HCT116 (cell line): ENCODE measurements at regions not wholly inside any gene's neighbourhood (a gene's known extent, or its start where the extent isn't known, plus 50 kb on each side); places are given as distances from the start of the nearest gene placed in this dataset.

Experiments used
- ATAC-seq: fragments of 200-7000 bp; cut with Tn5 transposase; 2 replicates; pipeline ENCODE4 v1.9.1; 2020; ENCODE audit warnings: mild to moderate bottlenecking, moderate library complexity
- BruUV-seq: library from RNA; stranded (reverse); fragments of 400-500 nt; replicated peaks from 2 replicates; lab custom pipeline; 2021; lab: Mats Ljungman, UMichigan
- CTCF ChIA-PET: fragments of 300-600 bp; sonication (Branson Sonifier 250); formaldehyde crosslinking; loops from one replicate; lab custom pipeline; 2021; ENCODE audit warnings: antibody characterized with exemption; lab: Charles Lee
- POLR2A ChIA-PET: fragments of 300-600, 350-600 bp; sonication (Branson Sonifier 250); formaldehyde crosslinking; loops from one replicate; lab custom pipeline; 2021; ENCODE audit warnings: antibody characterized with exemption; lab: Charles Lee
- RAD21 ChIA-PET, 2 experiments: fragments of 300-600 bp; sonication (Branson Sonifier 250); formaldehyde crosslinking; loops; one replicate each; lab custom pipeline; 2023; ENCODE audit warnings: low total read pairs in 2 of 2; ENCODE audit not compliant: uncharacterized antibody in 2 of 2, unreplicated experiment in 2 of 2, low non-redundant PET in 1 of 2; lab: Charles Lee
- DNase-seq: peaks from one replicate; pipeline ENCODE4 v3.0.0-alpha.2; 2010; ENCODE audit warnings: low read depth, low spot score
- H2AFZ ChIP-seq: fragments of 200-600 bp; shearing (Covaris generic), sonication (generic); 2 replicates; pipeline ENCODE4 v1.6.1; 2017; ENCODE audit warnings: low read depth, mixed run types, mixed read lengths, antibody characterized with exemption, low read length; ENCODE audit not compliant: poor library complexity, severe bottlenecking
- H3K27ac ChIP-seq: 2 replicates; pipeline ENCODE4 v1.5.1; 2012; ENCODE audit warnings: low read depth, low read length
- H3K27me3 ChIP-seq: fragments of 200-600 bp; sonication (generic); 2 replicates; pipeline ENCODE4 v1.6.1; 2016; ENCODE audit warnings: mixed run types, low read length, mixed read lengths; ENCODE audit not compliant: insufficient read depth
- H3K36me3 ChIP-seq, 2 experiments: fragments of 200-500 bp in 1 of 2; fragments of 200-600 bp in 1 of 2; sonication (Bioruptor generic) in 1 of 2; sonication (generic) in 1 of 2; 2 replicates each; pipeline versions ENCODE4 v1.5.1 to v1.6.1; 2014 to 2016; ENCODE audit warnings: low read length in 2 of 2, inconsistent platforms in 1 of 2, mixed read lengths in 1 of 2, mixed run types in 1 of 2; ENCODE audit not compliant: insufficient read depth in 2 of 2, control insufficient read depth in 1 of 2
- H3K4me1 ChIP-seq, 2 experiments: fragments of 200-600 bp in 1 of 2; sonication (generic) in 1 of 2; 2 replicates each; pipeline versions ENCODE4 v1.5.1 to v1.6.1; 2012 to 2017; ENCODE audit warnings: low read length in 2 of 2, inconsistent platforms in 1 of 2, mild to moderate bottlenecking in 1 of 2, mixed read lengths in 1 of 2, mixed run types in 1 of 2, moderate library complexity in 1 of 2; ENCODE audit not compliant: insufficient read depth in 2 of 2, control insufficient read depth in 1 of 2
- H3K4me2 ChIP-seq: fragments of 200-600 bp; sonication (generic); 2 replicates; pipeline ENCODE4 v1.6.1; 2017; ENCODE audit warnings: mixed run types, low read length, mixed read lengths
- H3K4me3 ChIP-seq, 2 experiments: fragments of 200-600 bp in 1 of 2; sonication (generic) in 1 of 2; replicated peaks in 1 of 2; 2 replicates each; pipeline ENCODE4 v1.5.1; 2011 to 2016; ENCODE audit warnings: low read length in 2 of 2, control low read depth in 1 of 2, low read depth in 1 of 2, mild to moderate bottlenecking in 1 of 2, mixed read lengths in 1 of 2, mixed run types in 1 of 2
- H3K79me2 ChIP-seq: fragments of 200-600 bp; sonication (generic); 2 replicates; pipeline ENCODE4 v1.6.1; 2017; ENCODE audit warnings: mild to moderate bottlenecking, mixed run types, low read length, moderate library complexity, mixed read lengths; ENCODE audit not compliant: insufficient read depth
- H3K9ac ChIP-seq: fragments of 200-600 bp; sonication (generic); 2 replicates; pipeline ENCODE4 v1.6.1; 2016; ENCODE audit warnings: low read length, mixed read lengths
- H3K9me2 ChIP-seq: fragments of 200-600 bp; sonication (generic), shearing (Covaris generic); 2 replicates; pipeline ENCODE4 v1.6.1; 2017; ENCODE audit warnings: mixed run types, mild to moderate bottlenecking, moderate library complexity; ENCODE audit not compliant: insufficient read depth
- H3K9me3 ChIP-seq, 2 experiments: fragments of 200-500 bp in 1 of 2; fragments of 200-600 bp in 1 of 2; sonication (Bioruptor generic) in 1 of 2; sonication (generic) in 1 of 2; 2 replicates each; pipeline ENCODE4 v1.6.1; 2014 to 2017; ENCODE audit warnings: low read length in 2 of 2, mixed read lengths in 2 of 2, inconsistent platforms in 1 of 2, low read depth in 1 of 2, mild to moderate bottlenecking in 1 of 2, mixed run types in 1 of 2, moderate library complexity in 1 of 2; ENCODE audit not compliant: control insufficient read depth in 1 of 2, insufficient read depth in 1 of 2
- H4K20me1 ChIP-seq: fragments of 200-600 bp; sonication (generic), shearing (Covaris generic); 2 replicates; pipeline ENCODE4 v1.6.1; 2017; ENCODE audit warnings: mixed run types, mild to moderate bottlenecking, moderate library complexity; ENCODE audit not compliant: insufficient read depth
- CEBPB ChIP-seq: IDR thresholded peaks from 2 replicates; pipeline ENCODE4 v1.6.1; 2012; ENCODE audit warnings: low read depth
- CTCF ChIP-seq, 3 experiments: fragments of 200-600 bp in 1 of 3; sonication (generic) in 1 of 3; IDR thresholded peaks in 2 of 3; conservative IDR thresholded peaks in 1 of 3; 2 replicates each; pipeline ENCODE4 v1.5.1; 2012 to 2017; ENCODE audit warnings: low read depth in 2 of 3, low read length in 2 of 3, antibody characterized with exemption in 1 of 3, borderline replicate concordance in 1 of 3, control low read depth in 1 of 3, mild to moderate bottlenecking in 1 of 3, mixed read lengths in 1 of 3, mixed run types in 1 of 3, moderate library complexity in 1 of 3; ENCODE audit not compliant: insufficient read depth in 1 of 3
- EGR1 ChIP-seq: IDR thresholded peaks from 2 replicates; pipeline ENCODE4 v1.6.1; 2012; ENCODE audit warnings: low read depth
- ELF1 ChIP-seq: IDR thresholded peaks from 2 replicates; pipeline ENCODE4 v1.6.1; 2012; ENCODE audit warnings: low read depth, borderline replicate concordance
- EZH2phosphoT487 ChIP-seq: fragments of 200-600 bp; IDR thresholded peaks from 2 replicates; pipeline ENCODE4 v1.6.1; 2018; ENCODE audit warnings: antibody characterized with exemption, borderline replicate concordance
- JUND ChIP-seq: IDR thresholded peaks from 2 replicates; pipeline ENCODE4 v1.6.1; 2012
- MAX ChIP-seq: IDR thresholded peaks from 2 replicates; pipeline ENCODE4 v1.6.1; 2012
- POLR2AphosphoS5 ChIP-seq: IDR thresholded peaks from 2 replicates; pipeline ENCODE4 v1.6.1; 2011; ENCODE audit warnings: mild to moderate bottlenecking, low read depth, low read length, moderate library complexity
- REST ChIP-seq: IDR thresholded peaks from 2 replicates; pipeline ENCODE4 v1.6.1; 2012; ENCODE audit warnings: low read depth
- SIN3A ChIP-seq: IDR thresholded peaks from 2 replicates; pipeline ENCODE4 v1.6.1; 2012; ENCODE audit warnings: low read depth
- SP1 ChIP-seq: IDR thresholded peaks from 2 replicates; pipeline ENCODE4 v1.6.1; 2012; ENCODE audit warnings: low read depth
- TCF7L2 ChIP-seq: IDR thresholded peaks from 2 replicates; pipeline ENCODE4 v1.7.0; 2011; ENCODE audit warnings: borderline replicate concordance, inconsistent platforms; ENCODE audit not compliant: insufficient read depth, insufficient read length; ENCODE audit errors: extremely low read depth
- ZBTB33 ChIP-seq: IDR thresholded peaks from 2 replicates; pipeline ENCODE4 v1.6.1; 2011; ENCODE audit warnings: mild to moderate bottlenecking, low read length, moderate library complexity; ENCODE audit not compliant: insufficient replicate concordance; ENCODE audit errors: extremely low read depth
- ZNF274 ChIP-seq: fragments of 200-500 bp; sonication (Bioruptor generic); IDR thresholded peaks from 2 replicates; pipeline ENCODE4 v1.6.1; 2014; ENCODE audit warnings: mild to moderate bottlenecking, low read depth, low read length, inconsistent platforms
- intact Hi-C: fragments of 100-400 bp; cut with micrococcal nuclease; formaldehyde crosslinking; loops from 2 replicates; pipeline ENCODE4 v1.10.0; 2022

- no peak for DNase-seq
- H3K36me3 ChIP-seq = no peaks in the 10 kb centered on the region
- RAD21 ChIA-PET = no interaction called here
- BruUV-seq = no TSS peak
- TF ChIP-seq ELF1 = no peak
- TF ChIP-seq CTCF (IDR thresholded peaks at IDR 0.05 in 2 of 3, conservative IDR thresholded peaks at IDR 0.05 in 1 of 3; ENCODE audit: borderline replicate concordance in 1 of 3, insufficient read depth in 1 of 3, low read depth in 2 of 3, low read length in 2 of 3) = no peak
- no peak for TF ChIP-seq CEBPB
- no peak for TF ChIP-seq ZNF274
- no peaks in the 10 kb centered on the region for H3K27me3 ChIP-seq
- CTCF ChIA-PET = no interaction called here
- H3K4me3 ChIP-seq = no peak overlapping the region
- no peak overlapping the region for H3K9ac ChIP-seq
- ATAC-seq = no peak
- H3K9me2 ChIP-seq = no peaks in the 10 kb centered on the region
- H3K27ac ChIP-seq = no peak overlapping the region
- H3K9me3 ChIP-seq = peaks cover 5 to 8% of the 10 kb centered on the region in 2 experiments; a peak in 3 of 4 replicates
- no peaks in the 10 kb centered on the region for H3K79me2 ChIP-seq
- H3K4me1 ChIP-seq = no peaks in the 10 kb centered on the region
- no peak overlapping the region for H3K4me2 ChIP-seq
- POLR2A ChIA-PET = no interaction called here
- intact Hi-C loops = no loop called here
- no peak overlapping the region for H2AFZ ChIP-seq
- no peaks in the 10 kb centered on the region for H4K20me1 ChIP-seq
Measured at GRCh38 chr11:97611345-97611744, 1221.5 kb downstream of the JRKL start.

- DNase-seq (no peak), ATAC-seq (no peak)
- Histone ChIP-seq H3K9me2 (no peaks in the 10 kb centered on the region), H3K27me3 (no peaks in the 10 kb centered on the region), H2AFZ (no peak overlapping the region), H3K36me3 (no peaks in the 10 kb centered on the region), H3K27ac (no peak overlapping the region), H3K9me3 (peaks cover 5 to 23% of the 10 kb centered on the region in 2 experiments; a peak in 3 of 4 replicates), H3K9ac (no peak overlapping the region), H3K4me3 (no peak overlapping the region), H3K4me1 (no peaks in the 10 kb centered on the region), H4K20me1 (no peaks in the 10 kb centered on the region), H3K4me2 (no peak overlapping the region), H3K79me2 (no peaks in the 10 kb centered on the region)
- intact Hi-C loops = no loop called here
- POLR2A ChIA-PET = no interaction called here
- no TSS peak for BruUV-seq
- RAD21 ChIA-PET = no interaction called here
- CTCF ChIA-PET = no interaction called here
- TF ChIP-seq MAX = no peak
- no peak for TF ChIP-seq REST
- TF ChIP-seq ZBTB33 = no peak
- no peak for TF ChIP-seq SIN3A
- no peak for TF ChIP-seq SP1
- no peak for TF ChIP-seq TCF7L2
- TF ChIP-seq EZH2phosphoT487 = no peak
- no peak for TF ChIP-seq JUND
- no peak for TF ChIP-seq POLR2AphosphoS5
- TF ChIP-seq EGR1 = no peak
Measured at GRCh38 chr11:97614606-97615005, 1224.8 kb downstream of the JRKL start.
